NCI-H1694 (cell line): ENCODE measurements at regions not wholly inside any gene's neighbourhood (a gene's known extent, or its start where the extent isn't known, plus 50 kb on each side); places are given as distances from the start of the nearest gene placed in this dataset.
"Not testable (repeated sequence)": the region's sequence is repeated elsewhere in the genome, so short reads cannot be mapped to it uniquely, and the experiment has no call there.

Experiments
- DNase-seq: peaks from one replicate; lab custom pipeline; 2025; lab: John Stamatoyannopoulos, UW

DNA sequence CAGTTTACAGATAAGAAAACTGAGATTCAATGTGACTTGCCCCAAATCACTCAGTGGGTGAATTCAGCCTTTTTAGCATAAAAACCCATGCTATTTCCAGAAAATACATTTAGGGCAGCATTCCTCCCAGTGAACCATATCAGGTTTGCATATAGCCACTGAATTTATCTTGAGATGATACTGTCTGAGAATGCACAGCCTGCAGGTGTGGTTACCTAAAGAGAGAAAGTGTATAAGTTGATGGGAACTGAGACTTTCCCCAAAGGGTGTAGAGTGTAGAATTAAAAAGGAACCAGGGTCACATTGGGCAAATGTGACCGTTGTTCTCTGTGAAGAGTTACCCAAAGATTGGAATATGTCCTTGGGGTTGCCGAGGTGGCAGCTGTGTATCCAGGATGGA, 100.0 kb upstream of the PIK3R1 start:
- no peak for DNase-seq

DNA sequence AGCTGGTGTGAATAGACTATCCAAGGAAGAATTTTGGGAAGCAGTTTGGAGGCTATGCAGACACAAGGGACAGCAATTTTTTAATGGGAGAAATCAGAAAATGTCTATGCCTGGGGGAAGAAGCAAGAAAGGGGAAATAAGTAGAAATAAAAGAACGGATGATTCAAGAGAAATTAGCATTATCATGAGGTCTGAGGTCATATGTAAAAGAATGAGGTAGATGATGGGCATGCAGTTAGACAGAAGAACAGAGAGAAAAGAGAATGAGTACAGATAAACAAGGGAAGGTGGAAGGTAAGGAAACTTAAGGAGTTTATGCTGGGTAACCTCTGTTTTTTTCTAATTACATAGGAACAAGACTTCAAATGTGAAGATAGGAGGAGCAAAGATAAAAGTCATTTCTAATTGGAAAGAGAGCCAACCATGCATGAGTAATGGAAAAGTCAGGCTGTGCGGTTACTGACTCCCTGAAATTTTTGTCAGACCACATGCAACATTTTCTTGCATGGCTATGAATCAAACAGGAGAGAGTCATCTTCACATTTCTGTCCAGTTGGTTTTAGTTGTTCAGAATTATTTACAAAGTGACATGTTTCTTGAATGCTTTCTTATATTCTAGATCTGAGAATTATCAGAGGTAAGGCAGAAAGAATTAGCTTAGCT, 101.0 kb upstream of the PIK3R1 start:
- no peak for DNase-seq

DNA sequence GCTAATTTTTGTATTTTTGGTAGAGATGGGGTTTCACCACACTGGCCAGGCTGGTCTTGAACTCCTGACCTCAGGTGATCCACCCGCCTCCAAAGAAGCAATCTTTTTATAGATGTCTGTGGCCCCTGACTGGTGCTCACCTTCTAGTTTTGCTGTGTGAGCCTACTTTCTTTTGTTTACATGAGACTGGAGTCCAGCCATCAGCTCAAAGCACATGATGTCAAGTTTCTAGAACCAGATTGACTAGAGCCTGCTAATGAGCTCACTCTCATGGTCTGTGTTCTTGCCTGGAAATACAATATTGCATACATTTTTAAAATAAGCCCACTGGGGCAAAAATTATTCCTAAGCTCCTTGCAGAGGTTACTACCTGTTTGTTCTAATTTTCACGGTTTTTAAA, 102.9 kb upstream of the PIK3R1 start:
- DNase-seq = no peak

GRCh38 chr5:68110894-68111293, 104.7 kb upstream of the PIK3R1 start:
- DNase-seq = no peak

DNA sequence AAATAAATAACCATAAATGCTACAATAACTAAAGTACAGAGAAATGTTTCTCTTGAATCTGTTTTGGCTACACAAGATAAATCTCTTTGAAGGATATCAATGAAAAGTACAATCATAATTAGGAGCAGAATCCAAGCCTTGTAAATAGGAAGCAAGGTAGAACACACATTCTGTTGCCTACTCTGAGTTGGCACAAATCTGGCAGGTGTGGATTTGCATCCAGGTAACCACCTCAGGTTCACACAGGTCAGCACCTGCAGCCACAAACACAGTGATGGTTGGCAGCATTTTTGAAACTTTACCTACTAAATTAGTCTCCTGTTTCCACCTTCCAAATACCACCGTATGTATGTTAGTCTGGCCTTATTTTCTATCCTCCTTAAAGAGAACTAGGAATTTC, 105.3 kb upstream of the PIK3R1 start:
- DNase-seq = no peak

DNA sequence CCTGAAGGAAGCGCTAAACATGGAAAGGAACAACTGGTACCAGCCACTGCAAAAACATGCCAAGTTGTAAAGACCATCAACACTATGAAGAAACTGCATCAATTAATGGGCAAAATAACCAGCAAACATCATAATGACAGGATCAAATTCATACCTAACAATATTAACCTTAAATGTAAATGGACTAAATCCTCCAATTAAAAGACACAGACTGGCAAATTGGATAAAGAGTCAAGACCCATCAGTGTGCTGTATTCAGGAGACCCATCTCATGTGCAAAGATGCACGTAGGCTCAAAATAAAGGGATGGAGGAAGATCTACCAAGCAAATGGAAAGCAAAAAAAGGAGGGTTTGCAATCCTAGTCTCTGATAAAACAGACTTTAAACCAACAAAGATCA, 111.3 kb upstream of the PIK3R1 start:
- DNase-seq = not testable (repeated sequence)

DNA sequence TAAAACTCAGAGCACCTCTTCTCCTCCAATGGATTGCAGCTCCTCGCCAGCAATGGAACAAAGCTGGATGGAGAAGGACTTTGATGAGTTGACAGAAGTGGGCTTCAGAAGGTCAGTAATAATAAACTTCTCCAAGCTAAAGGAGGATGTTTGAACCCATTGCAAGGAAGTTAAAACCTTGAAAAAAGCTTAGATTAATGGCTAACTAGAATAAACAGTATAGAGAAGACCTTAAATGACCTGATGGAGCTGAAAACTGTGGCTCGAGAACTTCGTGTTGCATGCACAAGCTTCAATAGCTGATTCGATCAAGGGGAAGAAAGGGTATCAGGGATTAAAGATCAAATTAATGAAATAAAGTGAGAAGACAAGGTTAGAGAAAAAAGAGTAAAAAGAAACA, 112.3 kb upstream of the PIK3R1 start:
- DNase-seq = not testable (repeated sequence)

DNA sequence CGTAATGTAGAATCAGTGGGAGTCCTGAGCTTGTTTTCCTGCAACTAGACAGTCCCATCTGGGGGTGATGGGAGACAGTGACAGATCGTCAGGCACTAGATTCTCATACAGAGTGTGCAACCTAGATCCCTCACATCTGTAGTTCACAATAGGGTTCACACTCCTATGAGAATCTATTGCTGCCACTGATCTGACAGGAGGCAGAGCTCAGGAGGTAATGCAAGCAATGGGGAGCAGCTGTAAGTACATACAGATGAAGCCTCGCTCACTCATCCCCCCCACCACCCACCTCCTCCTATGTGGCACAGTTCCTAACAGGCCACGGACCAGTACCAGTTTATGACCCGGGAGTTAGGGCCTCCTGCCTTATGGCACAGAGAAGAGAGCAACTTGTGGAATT, 116.2 kb upstream of the PIK3R1 start:
- no peak for DNase-seq

DNA sequence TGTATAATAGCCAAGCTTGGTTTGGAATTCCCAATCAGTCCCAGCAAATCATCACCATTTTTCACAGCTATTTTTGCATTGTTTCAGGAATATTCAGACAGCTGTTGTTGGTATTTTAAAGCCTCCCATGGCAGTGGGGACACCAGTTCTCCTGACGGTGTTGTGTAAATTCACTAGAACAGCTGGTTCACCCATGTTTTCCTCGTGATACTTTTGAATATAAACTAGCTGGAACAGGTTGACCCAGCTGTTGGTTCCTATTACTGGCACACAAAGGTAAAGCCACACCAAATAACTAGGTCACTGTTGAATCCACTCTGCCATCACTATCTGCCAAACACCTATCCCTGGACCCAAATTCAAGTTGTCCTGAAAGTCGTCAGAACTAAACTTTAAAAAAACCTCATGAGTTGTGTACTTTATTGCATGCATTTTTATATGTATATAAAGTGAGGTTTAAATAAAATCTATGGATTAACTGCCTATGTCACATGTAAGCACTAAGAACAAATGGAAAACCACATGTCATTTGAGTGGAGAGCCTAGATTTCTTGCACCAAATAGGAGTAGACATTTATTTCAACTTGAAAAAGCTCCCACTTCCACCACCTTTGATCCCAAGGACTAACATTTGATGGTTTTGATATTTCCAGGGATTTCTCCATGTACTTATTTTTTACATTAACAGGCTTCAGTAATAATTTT, 121.9 kb upstream of the PIK3R1 start:
- no peak for DNase-seq

- DNase-seq = no peak
Measured at GRCh38 chr5:68088302-68088701, 127.3 kb upstream of the PIK3R1 start.

DNA sequence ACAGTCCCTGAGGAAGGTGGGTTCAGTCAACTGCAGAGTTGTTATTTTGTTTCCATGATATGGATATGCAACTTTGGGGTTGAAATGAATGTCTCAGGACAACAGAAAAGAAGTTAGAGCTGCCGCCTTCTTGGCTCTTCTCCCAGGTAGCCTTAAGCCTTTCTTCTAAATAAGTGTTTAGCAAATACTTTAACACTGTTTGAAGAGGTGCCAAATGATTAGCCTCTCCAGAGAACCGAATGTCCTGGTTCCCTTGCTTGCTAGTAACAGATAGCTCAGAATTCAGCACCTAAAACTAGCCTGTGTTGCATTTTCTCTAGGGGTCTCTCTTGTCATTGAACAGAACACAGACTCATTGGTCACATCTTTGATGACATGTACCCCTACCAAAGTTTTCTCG, 127.7 kb upstream of the PIK3R1 start:
- no peak for DNase-seq

DNA sequence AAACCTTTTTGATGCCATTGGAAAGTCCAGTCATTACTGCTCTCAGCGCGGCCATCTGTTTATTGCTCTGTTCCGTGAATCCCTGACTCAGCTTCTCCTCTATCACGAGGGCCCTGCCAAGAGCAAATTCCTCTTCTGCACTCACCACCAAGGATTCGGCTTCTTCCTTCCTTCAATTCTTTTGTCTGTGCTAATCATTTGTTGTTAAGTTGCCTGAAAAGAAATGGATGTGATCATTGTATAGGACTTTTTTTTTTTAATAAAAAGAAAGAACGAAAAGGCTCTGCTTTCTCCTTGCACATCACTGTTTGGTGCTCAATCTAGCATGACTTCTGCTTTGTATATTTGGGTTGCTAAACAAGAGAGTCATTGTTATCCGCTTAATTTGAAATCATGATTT, 128.7 kb upstream of the PIK3R1 start:
- no peak for DNase-seq

DNA sequence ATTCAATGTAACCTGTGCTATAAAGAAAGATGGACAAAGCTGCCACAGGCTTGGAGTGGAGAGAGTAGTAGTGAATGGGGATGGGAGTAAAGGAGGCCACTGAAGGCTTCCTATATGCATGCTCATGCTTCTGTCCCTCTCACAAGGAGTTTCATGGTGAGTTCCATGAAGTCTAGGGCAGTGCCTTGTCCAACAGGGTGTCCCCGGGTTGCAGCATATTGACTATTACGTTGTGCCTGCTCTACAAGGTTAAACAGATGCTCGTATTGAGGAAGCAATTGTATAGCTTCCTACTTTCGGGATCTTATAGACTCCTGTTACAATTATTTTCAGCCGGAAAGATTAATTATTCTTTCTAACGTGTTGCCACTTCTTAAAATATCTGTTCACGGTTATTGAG, 129.1 kb upstream of the PIK3R1 start:
- DNase-seq = no peak

GRCh38 chr5:68084396-68084795, 131.2 kb upstream of the PIK3R1 start:
- no peak for DNase-seq

DNA sequence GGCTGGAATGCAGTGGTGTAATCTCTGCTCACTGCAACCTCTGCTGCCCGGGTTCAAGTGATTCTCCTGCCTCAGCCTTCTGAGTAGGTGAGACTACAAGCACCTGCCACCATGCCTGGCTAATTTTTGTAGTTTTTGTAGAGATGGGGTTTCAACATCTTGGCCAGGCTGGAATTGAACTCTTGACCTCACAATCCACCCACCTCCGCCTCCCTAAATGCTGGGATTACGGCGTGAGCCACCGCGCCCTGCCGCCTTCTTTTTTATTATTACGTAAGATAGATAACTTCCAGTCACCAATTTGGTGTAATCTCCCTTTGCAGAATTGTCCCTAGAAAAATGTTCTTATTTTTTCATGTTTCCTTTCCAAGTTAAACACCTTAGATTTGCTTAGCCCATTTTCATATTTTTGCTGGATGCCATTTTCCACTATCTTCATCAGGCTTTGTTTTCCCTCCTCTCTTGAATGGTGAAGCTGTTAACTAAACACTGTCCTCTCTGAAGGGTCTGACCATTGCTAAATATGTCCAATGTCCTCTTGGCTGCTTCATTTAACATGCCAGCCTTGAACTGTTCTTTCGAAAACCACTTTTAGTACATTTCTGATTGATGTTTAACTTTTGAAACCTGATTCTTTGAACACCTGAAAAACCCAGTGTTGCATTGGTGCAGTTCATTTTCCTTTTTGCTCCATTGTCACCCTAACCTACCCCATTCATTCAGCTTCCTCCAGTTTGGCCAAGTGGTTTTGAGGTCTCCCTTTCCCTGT, 135.1 kb upstream of the PIK3R1 start:
- no peak for DNase-seq

GRCh38 chr5:68077349-68077894, 138.1 kb upstream of the PIK3R1 start:
- no peak for DNase-seq

- DNase-seq = no peak
Measured at GRCh38 chr5:68074633-68075032, 140.9 kb upstream of the PIK3R1 start.

GRCh38 chr5:68074048-68074632, 141.4 kb upstream of the PIK3R1 start:
- DNase-seq = no peak

GRCh38 chr5:68071736-68072135, 143.8 kb upstream of the PIK3R1 start:
- DNase-seq = no peak

GRCh38 chr5:68071282-68071632, 144.3 kb upstream of the PIK3R1 start:
- DNase-seq = no peak

DNA sequence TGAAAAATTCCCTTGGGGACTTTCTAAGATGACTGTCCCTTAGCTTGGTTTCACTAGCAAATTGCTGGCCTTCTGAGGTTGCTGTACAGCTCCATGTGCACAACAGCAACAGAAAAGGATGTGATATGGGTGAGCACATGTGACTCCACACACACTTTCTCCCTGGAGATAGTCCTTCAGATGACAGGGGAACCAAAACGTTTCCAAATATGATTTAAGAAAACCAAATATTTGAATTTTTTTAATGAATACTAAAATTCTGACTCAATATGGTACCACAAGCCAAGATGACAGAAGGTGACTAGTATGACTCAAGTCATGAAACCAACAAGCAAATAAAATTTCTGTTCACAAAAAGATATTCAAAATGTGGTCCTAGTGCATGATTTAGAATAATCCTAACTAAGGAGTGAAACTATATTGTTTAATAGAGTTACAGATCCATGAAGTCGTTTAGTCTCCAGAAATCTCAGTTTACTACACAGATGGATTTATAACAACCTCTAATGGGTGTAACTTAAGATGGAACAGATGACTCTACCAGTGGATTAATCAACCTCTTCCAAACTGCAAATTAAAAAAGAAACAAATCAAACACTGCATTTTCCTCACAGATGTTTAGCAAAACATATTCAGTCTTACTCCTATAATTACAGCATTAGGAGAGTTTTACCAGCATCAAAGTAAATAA, 144.8 kb upstream of the PIK3R1 start:
- no peak for DNase-seq

DNA sequence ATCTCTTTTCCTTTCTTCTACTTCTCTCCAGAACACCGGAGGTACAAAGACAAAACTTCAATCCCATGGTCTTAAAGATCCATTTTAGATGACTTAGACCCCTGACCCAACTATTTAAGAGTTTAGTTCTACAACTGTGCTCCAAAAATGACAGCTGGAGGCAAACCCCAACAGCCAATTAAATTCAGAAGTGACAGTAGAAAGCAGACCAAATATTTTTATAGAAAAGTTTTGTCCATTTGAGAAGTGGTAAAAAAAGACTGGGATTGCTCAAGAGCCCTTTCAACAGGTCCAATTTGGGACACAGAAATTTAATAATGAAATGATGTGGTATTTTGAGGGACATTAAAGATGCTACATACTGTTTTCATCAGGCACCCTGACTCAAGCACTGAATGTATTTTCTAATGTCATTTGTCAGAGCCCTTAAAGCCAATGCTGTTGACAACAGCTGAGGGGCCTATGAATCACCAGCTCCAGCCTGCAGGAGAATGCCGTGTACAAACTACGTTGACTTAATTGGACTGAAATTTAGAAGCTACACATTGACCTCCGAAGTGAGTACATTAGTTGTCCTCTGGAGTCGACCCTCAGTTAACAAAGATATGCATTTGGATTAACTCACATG, 147.5 kb upstream of the PIK3R1 start:
- no peak for DNase-seq
